ENCODE measurements at regions not wholly inside any gene's neighbourhood (a gene's known extent, or its start where the extent isn't known, plus 50 kb on each side); places are given as distances from the start of the nearest gene placed in this dataset.

GRCh38 chr18:40485318-40485717, 1469.7 kb upstream of the PIK3C3 start:
- H3K27ac ChIP-seq: no peak overlapping the region
- no peak for DNase-seq
- H3K27me3 ChIP-seq: no peaks in the 10 kb centered on the region
- H3K4me1 ChIP-seq: no peaks in the 10 kb centered on the region
- H3K9me3 ChIP-seq: no peaks in the 10 kb centered on the region
- no peaks in the 10 kb centered on the region for H3K36me3 ChIP-seq
- intact Hi-C loops (cut with DNase I): no loop called here
- TF ChIP-seq POLR2AphosphoS5 (IDR thresholded peaks at IDR 0.05) (no peak), EP300 (IDR thresholded peaks at IDR 0.05) (no peak), CTCF (IDR thresholded peaks at IDR 0.05) (no peak), POLR2A (IDR thresholded peaks at IDR 0.05) (no peak)
- no peak overlapping the region for H3K4me3 ChIP-seq

- DNase-seq: no peak
- no peaks in the 10 kb centered on the region for H3K27me3 ChIP-seq
- no peaks in the 10 kb centered on the region for H3K36me3 ChIP-seq
- H3K4me1 ChIP-seq: no peaks in the 10 kb centered on the region
- TF ChIP-seq POLR2A (IDR thresholded peaks at IDR 0.05) (no peak), CTCF (IDR thresholded peaks at IDR 0.05) (no peak), POLR2AphosphoS5 (IDR thresholded peaks at IDR 0.05) (no peak), EP300 (IDR thresholded peaks at IDR 0.05) (no peak)
- no peak overlapping the region for H3K4me3 ChIP-seq
- no peak overlapping the region for H3K27ac ChIP-seq
- H3K9me3 ChIP-seq: no peaks in the 10 kb centered on the region
- 81 to 83% methylated on average over 8 of the region's 8 CpGs for WGBS, 2 donors
- intact Hi-C loops (cut with DNase I): no loop called here
Observed at GRCh38 chr18:40473221-40474029, 1481.6 kb upstream of the PIK3C3 start.

GRCh38 chr18:40470723-40471122, 1484.3 kb upstream of the PIK3C3 start:
- Histone ChIP-seq H3K9me3 (no peaks in the 10 kb centered on the region), H3K27ac (no peak overlapping the region), H3K36me3 (no peaks in the 10 kb centered on the region), H3K4me3 (no peak overlapping the region), H3K4me1 (no peaks in the 10 kb centered on the region), H3K27me3 (no peaks in the 10 kb centered on the region)
- intact Hi-C loops (cut with DNase I): no loop called here
- WGBS, 2 donors: 85 to 92% methylated on average over 3 of the region's 3 CpGs
- TF ChIP-seq POLR2AphosphoS5 (IDR thresholded peaks at IDR 0.05) (no peak), EP300 (IDR thresholded peaks at IDR 0.05) (no peak), POLR2A (IDR thresholded peaks at IDR 0.05) (no peak), CTCF (IDR thresholded peaks at IDR 0.05) (no peak)
- DNase-seq: no peak

GRCh38 chr18:40469851-40470250, 1485.2 kb upstream of the PIK3C3 start:
- H3K36me3 ChIP-seq: no peaks in the 10 kb centered on the region
- TF ChIP-seq POLR2AphosphoS5 (IDR thresholded peaks at IDR 0.05) (no peak), CTCF (IDR thresholded peaks at IDR 0.05) (no peak), POLR2A (IDR thresholded peaks at IDR 0.05) (no peak), EP300 (IDR thresholded peaks at IDR 0.05) (no peak)
- H3K27me3 ChIP-seq: no peaks in the 10 kb centered on the region
- H3K4me3 ChIP-seq: no peak overlapping the region
- WGBS, 2 donors: 90 to 94% methylated on average over 4 of the region's 4 CpGs
- intact Hi-C loops (cut with DNase I): no loop called here
- DNase-seq: no peak
- H3K27ac ChIP-seq: no peak overlapping the region
- no peaks in the 10 kb centered on the region for H3K9me3 ChIP-seq
- H3K4me1 ChIP-seq: no peaks in the 10 kb centered on the region

GRCh38 chr18:40469316-40469715, 1485.7 kb upstream of the PIK3C3 start:
- no peak overlapping the region for H3K4me3 ChIP-seq
- no peaks in the 10 kb centered on the region for H3K9me3 ChIP-seq
- intact Hi-C loops (cut with DNase I): no loop called here
- no peak for TF ChIP-seq POLR2A (IDR thresholded peaks at IDR 0.05)
- no peak for TF ChIP-seq EP300 (IDR thresholded peaks at IDR 0.05)
- no peak for TF ChIP-seq CTCF (IDR thresholded peaks at IDR 0.05)
- TF ChIP-seq POLR2AphosphoS5 (IDR thresholded peaks at IDR 0.05): no peak
- no peaks in the 10 kb centered on the region for H3K36me3 ChIP-seq
- H3K27me3 ChIP-seq: no peaks in the 10 kb centered on the region
- DNase-seq: no peak
- no peaks in the 10 kb centered on the region for H3K4me1 ChIP-seq
- no peak overlapping the region for H3K27ac ChIP-seq

All from sigmoid colon (tissue), 6 donors.